Kidney tubule cell (primary cell): ENCODE measurements at regions not wholly inside any gene's neighbourhood (a gene's known extent, or its start where the extent isn't known, plus 50 kb on each side); places are given as distances from the start of the nearest gene placed in this dataset.
"Not testable (repeated sequence)": the region's sequence is repeated elsewhere in the genome, so short reads cannot be mapped to it uniquely, and the experiment has no call there.

Experiments used
- DNase-seq: peaks from one replicate; pipeline ENCODE4 v3.0.0-alpha.2; 2018; ENCODE audit warnings: low spot score

- DNase-seq, result peak; percentile 63
Observed at GRCh38 chr16:48054881-48055601, 100.8 kb downstream of the ABCC12 start.

GRCh38 chr16:48053418-48053745 is 102.4 kb downstream of the ABCC12 start:
- DNase-seq, result peak; percentile 31

DNA sequence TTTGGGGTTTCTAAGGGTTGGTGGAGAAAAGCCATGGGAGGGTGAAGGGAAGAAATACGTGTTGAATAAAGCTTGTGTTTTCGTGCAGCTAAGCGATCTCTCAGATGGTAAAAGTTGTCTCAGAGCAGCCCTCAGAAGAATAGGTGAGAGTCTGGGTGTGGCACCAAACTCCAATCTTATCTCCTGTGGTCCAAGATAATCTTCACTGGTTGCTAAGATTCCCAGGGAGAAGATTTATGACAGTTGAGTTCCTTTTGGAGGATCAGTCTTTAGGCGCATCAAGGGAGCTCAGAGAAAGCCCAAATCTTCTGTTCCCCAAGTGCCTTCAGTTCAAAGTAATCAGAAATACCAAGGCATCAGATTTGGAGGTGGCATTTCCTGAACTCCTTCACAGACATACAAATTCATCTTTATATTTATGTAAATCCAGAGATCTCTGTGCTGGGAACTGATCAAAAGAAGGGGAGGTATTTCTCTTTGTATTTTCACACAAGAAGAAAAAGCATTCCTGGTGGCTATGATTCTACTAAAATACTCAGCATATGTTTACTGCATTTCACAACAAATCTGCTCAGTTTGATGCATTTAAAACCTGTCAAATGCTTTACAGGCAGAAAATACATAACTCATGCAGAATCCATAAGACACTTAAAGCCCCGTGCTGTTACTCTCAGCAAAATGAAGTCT is 102.9 kb downstream of the ABCC12 start:
- DNase-seq, result no peak

- no peak for DNase-seq
Observed at GRCh38 chr16:48050871-48051270, 104.9 kb downstream of the ABCC12 start.

- DNase-seq, result no peak
Observed at GRCh38 chr16:48049847-48050246, 105.9 kb downstream of the ABCC12 start.

DNA sequence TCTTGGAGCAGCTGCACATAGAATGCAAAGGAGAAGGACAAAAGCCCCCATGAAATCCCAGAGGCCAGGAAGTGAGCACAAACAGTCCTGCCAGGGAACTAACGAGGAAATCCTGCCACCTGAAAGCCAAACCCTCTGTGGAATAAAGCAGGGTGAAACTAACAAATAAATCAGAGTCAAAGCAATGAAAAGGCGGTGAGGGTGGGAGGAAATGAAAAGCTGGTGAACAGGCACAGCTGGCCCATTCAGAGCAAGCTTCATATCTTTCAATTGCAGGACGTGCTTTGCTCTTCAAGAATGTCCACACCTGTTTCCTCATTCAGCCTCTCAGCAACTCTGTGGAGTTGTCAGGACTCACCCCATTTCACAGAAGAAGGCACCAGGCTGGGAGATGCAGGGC is 108.1 kb downstream of the ABCC12 start:
- DNase-seq, result no peak

- no peak for DNase-seq
Observed at GRCh38 chr16:48047241-48047640, 108.6 kb downstream of the ABCC12 start.

- no peak for DNase-seq
Observed at GRCh38 chr16:48044117-48044516, 111.7 kb downstream of the ABCC12 start.

- DNase-seq, result peak; percentile 23
Observed at GRCh38 chr16:48041981-48042421, 113.8 kb downstream of the ABCC12 start.

DNA sequence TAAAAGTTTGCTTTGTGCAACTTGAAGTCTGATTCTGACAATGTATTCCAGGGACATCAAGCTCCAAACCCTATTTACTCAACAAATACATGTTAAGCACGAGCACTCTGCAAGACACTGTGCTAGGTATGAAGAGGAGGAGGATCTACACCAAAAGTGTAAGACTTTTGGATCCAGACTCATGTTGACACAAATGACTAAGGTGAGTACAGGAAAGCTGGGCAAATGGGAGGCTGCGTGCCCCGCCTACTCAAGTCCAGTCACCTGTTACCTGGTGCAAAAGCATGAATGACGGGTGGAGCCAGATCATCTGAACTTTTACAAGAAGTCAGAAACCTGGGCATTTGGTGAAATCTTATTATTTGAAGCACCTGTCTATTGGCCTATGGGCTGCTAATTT is 120.7 kb downstream of the ABCC12 start:
- no peak for DNase-seq

GRCh38 chr16:48030926-48031325 is 124.9 kb downstream of the ABCC12 start:
- no peak for DNase-seq

GRCh38 chr16:48029768-48030167 is 126.0 kb downstream of the ABCC12 start:
- no peak for DNase-seq

GRCh38 chr16:48025359-48025758 is 130.4 kb downstream of the ABCC12 start:
- no peak for DNase-seq

GRCh38 chr16:48024042-48024441 is 131.8 kb downstream of the ABCC12 start:
- DNase-seq, result no peak

- DNase-seq, result no peak
Observed at GRCh38 chr16:48022496-48022895, 133.3 kb downstream of the ABCC12 start.

DNA sequence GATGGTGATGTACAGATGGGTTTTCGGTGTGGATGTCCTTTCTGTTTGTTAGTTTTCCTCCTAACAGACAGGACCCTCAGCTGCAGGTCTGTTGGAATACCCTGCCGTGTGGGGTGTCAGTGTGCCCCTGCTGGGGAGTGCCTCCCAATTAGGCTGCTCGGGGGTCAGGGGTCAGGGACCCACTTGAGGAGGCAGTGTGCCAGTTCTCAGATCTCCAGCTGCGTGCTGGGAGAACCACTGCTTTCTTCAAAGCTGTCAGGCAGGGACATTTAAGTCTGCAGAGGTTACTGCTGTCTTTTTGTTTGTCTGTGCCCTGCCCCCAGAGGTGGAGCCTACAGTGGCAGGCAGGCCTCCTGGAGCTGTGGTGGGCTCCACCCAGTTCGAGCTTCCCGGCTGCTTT is 135.2 kb downstream of the ABCC12 start:
- not testable (repeated sequence) for DNase-seq

DNA sequence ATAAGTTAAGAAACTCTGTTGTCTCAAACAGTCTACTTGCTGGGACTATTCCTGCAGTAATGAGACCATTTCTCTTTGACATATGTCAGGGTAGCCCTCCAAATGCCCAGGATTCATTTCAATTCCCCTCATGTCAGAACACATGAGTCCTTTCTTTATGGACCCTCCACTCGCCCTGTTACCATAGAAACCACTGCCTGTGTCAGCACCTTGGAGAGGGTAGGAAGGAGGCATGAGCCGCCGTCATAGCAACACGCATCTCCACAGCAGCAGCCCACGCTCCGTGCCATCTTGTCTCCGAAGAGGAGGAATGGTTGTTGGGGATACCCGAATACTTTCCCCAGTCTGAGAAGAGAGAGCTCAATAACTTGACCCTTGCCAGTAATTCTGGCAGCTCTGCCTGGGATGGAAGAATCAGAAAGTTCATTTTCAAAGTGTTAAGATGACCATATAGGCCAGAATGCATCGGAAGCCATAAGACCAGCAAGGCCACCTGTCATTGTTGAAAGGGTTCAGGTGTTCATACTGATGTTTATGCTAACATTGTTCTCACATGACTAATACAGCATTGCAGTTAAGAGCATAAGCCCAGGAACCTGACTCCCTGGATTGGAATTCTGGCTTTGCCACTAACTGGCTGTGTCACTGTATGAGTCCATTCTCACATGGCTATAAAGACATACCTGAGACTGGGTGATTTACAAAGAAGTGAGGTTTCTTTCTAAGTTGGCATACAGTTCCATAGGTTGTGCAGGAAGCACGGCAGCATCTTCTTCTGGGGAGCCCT is 141.3 kb downstream of the ABCC12 start:
- peak; percentile 97 for DNase-seq

- peak; percentile 96 for DNase-seq
Observed at GRCh38 chr16:48013491-48013901, 142.3 kb downstream of the ABCC12 start.

DNA sequence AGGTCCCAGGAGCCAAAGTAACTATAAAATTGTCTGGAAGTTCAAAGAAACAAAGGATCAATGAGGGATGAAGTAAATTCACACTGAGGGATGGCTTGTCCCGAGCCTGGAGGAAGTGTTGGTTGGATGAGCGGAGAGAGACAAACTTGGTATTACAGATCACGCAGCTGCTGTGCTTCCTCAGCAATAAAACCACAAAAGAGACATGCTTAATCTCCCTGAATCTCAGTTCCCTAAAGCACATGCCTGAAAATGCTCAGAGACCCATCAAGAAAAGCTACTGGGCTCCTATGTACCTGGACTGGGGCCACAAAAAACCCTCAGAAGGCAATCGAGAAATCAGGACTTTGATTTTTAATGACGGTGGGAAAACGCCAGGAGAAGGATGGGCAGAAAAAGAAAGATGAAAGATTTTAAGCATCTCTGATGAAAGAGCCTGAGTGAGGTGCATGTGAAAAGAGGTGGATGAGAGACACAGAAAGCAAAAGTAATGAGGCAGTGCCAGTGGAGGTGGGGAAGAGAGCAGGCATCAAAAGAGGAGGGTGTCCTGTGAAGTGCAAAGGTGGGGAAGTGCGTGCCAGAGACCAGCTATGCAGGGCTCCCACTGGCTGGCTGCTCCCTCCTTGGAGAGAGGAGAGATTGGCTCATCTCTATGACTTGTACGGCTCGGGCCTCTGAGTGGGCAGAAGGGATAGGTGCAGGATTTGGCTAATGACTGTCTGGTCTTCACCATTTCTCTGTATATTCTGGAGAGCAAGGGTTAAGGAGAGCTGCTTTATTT is 143.7 kb downstream of the ABCC12 start:
- peak; percentile 30 for DNase-seq

DNA sequence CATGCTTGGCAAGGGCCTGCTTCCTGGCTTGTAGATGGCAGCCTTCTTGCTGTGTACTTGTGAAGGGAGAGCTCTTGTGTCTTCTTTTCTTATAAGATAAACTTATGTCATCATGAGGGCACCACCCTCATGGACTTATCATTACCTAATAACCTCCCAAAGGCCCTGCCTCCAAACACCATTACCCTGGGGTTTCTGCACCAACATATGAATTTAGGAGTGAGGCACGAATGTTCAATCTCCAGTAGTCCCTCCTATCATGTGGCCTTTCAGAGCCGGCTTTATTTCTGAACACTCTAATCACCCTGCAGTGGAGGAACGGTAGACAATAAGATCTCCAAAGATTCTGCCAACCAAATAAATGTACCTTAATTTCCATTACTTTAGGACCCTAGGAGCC is 144.3 kb downstream of the ABCC12 start:
- DNase-seq, result no peak

- peak; percentile 64 for DNase-seq
Observed at GRCh38 chr16:48008011-48008525, 147.7 kb downstream of the ABCC12 start.

DNA sequence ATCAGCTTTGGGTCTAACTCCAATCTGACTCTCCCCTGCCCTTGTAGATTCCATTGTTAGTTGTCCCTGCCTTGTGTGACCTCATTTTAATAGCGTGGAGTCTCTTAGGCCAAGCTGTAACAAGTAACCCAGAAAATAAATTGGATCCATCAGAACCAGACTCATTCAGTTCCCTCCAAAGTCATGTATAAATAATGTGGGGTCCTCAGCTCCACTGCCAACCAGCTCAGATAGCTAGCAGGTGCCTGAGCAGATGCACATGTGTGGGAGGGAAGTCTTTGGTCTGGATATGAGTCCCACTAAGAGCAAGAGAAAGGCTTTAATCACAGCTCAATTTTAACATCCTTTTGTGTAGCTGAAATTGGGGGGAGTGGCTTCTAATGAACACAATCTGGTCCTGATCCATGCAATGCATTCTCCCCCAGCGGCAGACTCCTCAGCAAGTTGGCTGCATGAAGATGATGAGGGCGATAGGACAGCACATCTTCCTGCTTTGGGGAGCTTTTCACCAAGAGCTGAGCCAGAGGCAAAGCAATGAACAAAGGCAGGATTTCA is 151.6 kb downstream of the ABCC12 start:
- DNase-seq, result no peak
